Skeletal muscle tissue (tissue), 3 donors: ENCODE measurements at regions not wholly inside any gene's neighbourhood (a gene's known extent, or its start where the extent isn't known, plus 50 kb on each side); places are given as distances from the start of the nearest gene placed in this dataset.
"Not testable (repeated sequence)": the region's sequence is repeated elsewhere in the genome, so short reads cannot be mapped to it uniquely, and the experiment has no call there.

Source experiments
- H3K27ac ChIP-seq: one replicate; pipeline ENCODE4 v1.7.0; 2013; ENCODE audit warnings: mild to moderate bottlenecking, low read depth, low read length, inconsistent platforms
- H3K27me3 ChIP-seq, 3 donors: one replicate each; pipeline ENCODE4 v1.7.0; 2013; ENCODE audit warnings: low read length in 3 of 3; ENCODE audit not compliant: control insufficient read depth in 3 of 3, insufficient read depth in 3 of 3
- H3K36me3 ChIP-seq, 3 donors: one replicate each; pipeline ENCODE4 v1.7.0; 2013; ENCODE audit warnings: low read length in 3 of 3; ENCODE audit not compliant: control insufficient read depth in 3 of 3, insufficient read depth in 3 of 3
- H3K4me1 ChIP-seq, 3 donors: one replicate each; pipeline ENCODE4 v1.7.0; 2013; ENCODE audit warnings: low read length in 3 of 3, mild to moderate bottlenecking in 3 of 3; ENCODE audit not compliant: control insufficient read depth in 3 of 3, insufficient read depth in 3 of 3
- H3K4me3 ChIP-seq, 3 donors: one replicate each; pipeline ENCODE4 v1.7.0; 2013; ENCODE audit warnings: low read length in 3 of 3
- H3K9ac ChIP-seq, 3 donors: one replicate each; pipeline ENCODE4 v1.7.0; 2013; ENCODE audit warnings: low read length in 3 of 3, mild to moderate bottlenecking in 3 of 3, moderate library complexity in 2 of 3, low read depth in 1 of 3
- H3K9me3 ChIP-seq, 3 donors: one replicate each; pipeline ENCODE4 v1.7.0; 2013; ENCODE audit warnings: low read length in 3 of 3; ENCODE audit not compliant: control insufficient read depth in 3 of 3
- donor health status: Osteomylitis.

- no peaks in the 10 kb centered on the region for H3K36me3 ChIP-seq
Observed at GRCh38 chr3:106097817-106098435, 229.1 kb upstream of the CBLB start.

GRCh38 chr3:106103383-106103782 is 234.6 kb upstream of the CBLB start:
- no peaks in the 10 kb centered on the region for H3K9me3 ChIP-seq
- no peaks in the 10 kb centered on the region for H3K4me1 ChIP-seq
- H3K27ac ChIP-seq: no peak overlapping the region
- H3K4me3 ChIP-seq: no peak overlapping the region
- no peaks in the 10 kb centered on the region for H3K36me3 ChIP-seq
- no peaks in the 10 kb centered on the region for H3K27me3 ChIP-seq
- H3K9ac ChIP-seq: no peak overlapping the region

More at GRCh38 chr3:106097817-106098435, 229.1 kb upstream of the CBLB start:
- Histone ChIP-seq H3K4me3 (no peak overlapping the region), H3K27ac (no peak overlapping the region), H3K27me3 (no peaks in the 10 kb centered on the region), H3K9ac (no peak overlapping the region), H3K4me1 (no peaks in the 10 kb centered on the region), H3K9me3 (no peaks in the 10 kb centered on the region)

- Histone ChIP-seq H3K36me3 (no peaks in the 10 kb centered on the region), H3K4me3 (no peak overlapping the region), H3K4me1 (no peaks in the 10 kb centered on the region), H3K9ac (no peak overlapping the region), H3K9me3 (no peaks in the 10 kb centered on the region), H3K27me3 (no peaks in the 10 kb centered on the region), H3K27ac (no peak overlapping the region)
Observed at GRCh38 chr3:106104078-106104477, 235.3 kb upstream of the CBLB start.

- Histone ChIP-seq H3K9me3 (no peaks in the 10 kb centered on the region), H3K4me1 (no peaks in the 10 kb centered on the region), H3K27me3 (no peaks in the 10 kb centered on the region), H3K4me3 (no peak overlapping the region), H3K36me3 (no peaks in the 10 kb centered on the region), H3K27ac (no peak overlapping the region), H3K9ac (no peak overlapping the region)
Observed at GRCh38 chr3:106108925-106109324, 240.1 kb upstream of the CBLB start.

GRCh38 chr3:106112561-106112960 is 243.7 kb upstream of the CBLB start:
- not testable (repeated sequence) for H3K9ac ChIP-seq, H3K4me3 ChIP-seq, H3K4me1 ChIP-seq, H3K36me3 ChIP-seq, H3K27me3 ChIP-seq, H3K9me3 ChIP-seq, H3K27ac ChIP-seq

GRCh38 chr3:106113747-106114146 is 244.9 kb upstream of the CBLB start:
- no peak overlapping the region for H3K9ac ChIP-seq
- H3K4me3 ChIP-seq: no peak overlapping the region
- H3K36me3 ChIP-seq: no peaks in the 10 kb centered on the region

GRCh38 chr3:106114220-106114619 is 245.4 kb upstream of the CBLB start:
- H3K4me3 ChIP-seq: no peak overlapping the region
- H3K36me3 ChIP-seq: no peaks in the 10 kb centered on the region
- no peaks in the 10 kb centered on the region for H3K9me3 ChIP-seq
- no peak overlapping the region for H3K27ac ChIP-seq
- no peaks in the 10 kb centered on the region for H3K27me3 ChIP-seq
- no peaks in the 10 kb centered on the region for H3K4me1 ChIP-seq
- H3K9ac ChIP-seq: no peak overlapping the region

More at GRCh38 chr3:106113747-106114146, 244.9 kb upstream of the CBLB start:
- no peaks in the 10 kb centered on the region for H3K27me3 ChIP-seq
- no peaks in the 10 kb centered on the region for H3K4me1 ChIP-seq
- no peak overlapping the region for H3K27ac ChIP-seq
- no peaks in the 10 kb centered on the region for H3K9me3 ChIP-seq

- Histone ChIP-seq H3K9ac (no peak overlapping the region), H3K36me3 (no peaks in the 10 kb centered on the region), H3K27me3 (no peaks in the 10 kb centered on the region), H3K27ac (no peak overlapping the region), H3K4me3 (no peak overlapping the region), H3K9me3 (no peaks in the 10 kb centered on the region), H3K4me1 (no peaks in the 10 kb centered on the region)
Observed at GRCh38 chr3:106114848-106115247, 246.0 kb upstream of the CBLB start.

- H3K9me3 ChIP-seq: no peaks in the 10 kb centered on the region
- H3K9ac ChIP-seq: no peak overlapping the region
- H3K36me3 ChIP-seq: no peaks in the 10 kb centered on the region
- no peaks in the 10 kb centered on the region for H3K4me1 ChIP-seq
- H3K27ac ChIP-seq: no peak overlapping the region
- no peaks in the 10 kb centered on the region for H3K27me3 ChIP-seq
- H3K4me3 ChIP-seq: no peak overlapping the region
Observed at GRCh38 chr3:106115557-106115956, 246.7 kb upstream of the CBLB start.

GRCh38 chr3:106116733-106117489 is 248.1 kb upstream of the CBLB start:
- Histone ChIP-seq H3K4me3 (no peak overlapping the region), H3K9me3 (no peaks in the 10 kb centered on the region), H3K9ac (no peak overlapping the region), H3K4me1 (no peaks in the 10 kb centered on the region), H3K27me3 (no peaks in the 10 kb centered on the region), H3K27ac (no peak overlapping the region), H3K36me3 (no peaks in the 10 kb centered on the region)
